Parathyroid adenoma (tissue), 2 donors: ENCODE measurements at regions not wholly inside any gene's neighbourhood (a gene's known extent, or its start where the extent isn't known, plus 50 kb on each side); places are given as distances from the start of the nearest gene placed in this dataset.
"Not testable (repeated sequence)": the region's sequence is repeated elsewhere in the genome, so short reads cannot be mapped to it uniquely, and the experiment has no call there.

Experiments used
- H2AFZ ChIP-seq: fragments of 300-600 bp; sonication (generic); one replicate; pipeline ENCODE4 v1.7.0; 2017; ENCODE audit warnings: antibody characterized with exemption, mild to moderate bottlenecking
- H3K27ac ChIP-seq: fragments of 300-600 bp; sonication (generic); one replicate; pipeline ENCODE4 v1.7.0; 2017
- H3K27me3 ChIP-seq: fragments of 300-600 bp; sonication (generic); one replicate; pipeline ENCODE4 v1.7.0; 2017; ENCODE audit warnings: low read length; ENCODE audit not compliant: control insufficient read depth, insufficient read depth
- H3K36me3 ChIP-seq: fragments of 300-600 bp; sonication (generic); one replicate; pipeline ENCODE4 v1.7.0; 2017; ENCODE audit warnings: low read length; ENCODE audit not compliant: control insufficient read depth, insufficient read depth
- H3K4me1 ChIP-seq: fragments of 300-600 bp; sonication (generic); one replicate; pipeline ENCODE4 v1.7.0; 2017; ENCODE audit warnings: control low read depth
- H3K4me2 ChIP-seq: fragments of 300-600 bp; sonication (generic); one replicate; pipeline ENCODE4 v1.7.0; 2017; ENCODE audit warnings: low read length
- H3K4me3 ChIP-seq: fragments of 300-600 bp; sonication (generic); one replicate; pipeline ENCODE4 v1.7.0; 2017; ENCODE audit warnings: low read depth, low read length
- H3K79me2 ChIP-seq: fragments of 300-600 bp; sonication (generic); one replicate; pipeline ENCODE4 v1.7.0; 2017; ENCODE audit warnings: control low read depth
- H3K9ac ChIP-seq: fragments of 300-600 bp; sonication (generic); one replicate; pipeline ENCODE4 v1.7.0; 2017; ENCODE audit warnings: mild to moderate bottlenecking
- H3K9me3 ChIP-seq: fragments of 300-600 bp; sonication (generic); one replicate; pipeline ENCODE4 v1.7.0; 2017; ENCODE audit warnings: low read length; ENCODE audit not compliant: control insufficient read depth
- CTCF ChIP-seq: fragments of 300-600 bp; sonication (generic); IDR thresholded peaks from one replicate; pipeline ENCODE4 v1.7.0; 2017; ENCODE audit warnings: antibody characterized with exemption, mild to moderate bottlenecking
- donor health status: primary hyperparathyroidism.

GRCh38 chr10:7038416-7038815, 372.4 kb downstream of the SFMBT2 start:
- H3K36me3 ChIP-seq, result no peaks in the 10 kb centered on the region
- H3K4me2 ChIP-seq, result no peak overlapping the region
- H3K27ac ChIP-seq, result no peak overlapping the region
- no peaks in the 10 kb centered on the region for H3K9me3 ChIP-seq
- H3K4me3 ChIP-seq, result no peak overlapping the region
- no peaks in the 10 kb centered on the region for H3K27me3 ChIP-seq
- H3K79me2 ChIP-seq, result no peaks in the 10 kb centered on the region
- no peak overlapping the region for H2AFZ ChIP-seq
- TF ChIP-seq CTCF, result no peak
- no peaks in the 10 kb centered on the region for H3K4me1 ChIP-seq
- H3K9ac ChIP-seq, result no peak overlapping the region

- not testable (repeated sequence) for H2AFZ ChIP-seq, H3K79me2 ChIP-seq, H3K4me2 ChIP-seq, H3K4me1 ChIP-seq, H3K9me3 ChIP-seq, H3K36me3 ChIP-seq, H3K27ac ChIP-seq, H3K9ac ChIP-seq, H3K4me3 ChIP-seq, H3K27me3 ChIP-seq
Observed at GRCh38 chr10:7037434-7037833, 373.4 kb downstream of the SFMBT2 start.

- no peaks in the 10 kb centered on the region for H3K79me2 ChIP-seq
- H3K9me3 ChIP-seq, result no peaks in the 10 kb centered on the region
- H3K4me1 ChIP-seq, result no peaks in the 10 kb centered on the region
- H2AFZ ChIP-seq, result no peak overlapping the region
- no peak overlapping the region for H3K4me3 ChIP-seq
- no peak overlapping the region for H3K27ac ChIP-seq
- H3K4me2 ChIP-seq, result no peak overlapping the region
- no peak for TF ChIP-seq CTCF
- no peak overlapping the region for H3K9ac ChIP-seq
- no peaks in the 10 kb centered on the region for H3K27me3 ChIP-seq
- no peaks in the 10 kb centered on the region for H3K36me3 ChIP-seq
Observed at GRCh38 chr10:7036951-7037350, 373.9 kb downstream of the SFMBT2 start.

- Histone ChIP-seq H3K27ac (no peak overlapping the region), H3K79me2 (no peaks in the 10 kb centered on the region), H3K4me1 (no peaks in the 10 kb centered on the region), H3K27me3 (no peaks in the 10 kb centered on the region), H3K9ac (no peak overlapping the region), H2AFZ (no peak overlapping the region), H3K4me2 (no peak overlapping the region), H3K4me3 (no peak overlapping the region), H3K9me3 (no peaks in the 10 kb centered on the region), H3K36me3 (no peaks in the 10 kb centered on the region)
- TF ChIP-seq CTCF, result no peak
Observed at GRCh38 chr10:7035126-7035761, 375.6 kb downstream of the SFMBT2 start.

- H3K9me3 ChIP-seq, result no peaks in the 10 kb centered on the region
- H3K79me2 ChIP-seq, result no peaks in the 10 kb centered on the region
- no peak overlapping the region for H3K4me2 ChIP-seq
- H3K4me3 ChIP-seq, result no peak overlapping the region
- H2AFZ ChIP-seq, result no peak overlapping the region
- H3K27me3 ChIP-seq, result no peaks in the 10 kb centered on the region
- no peak for TF ChIP-seq CTCF
- H3K27ac ChIP-seq, result no peak overlapping the region
- H3K36me3 ChIP-seq, result no peaks in the 10 kb centered on the region
- H3K4me1 ChIP-seq, result no peaks in the 10 kb centered on the region
- H3K9ac ChIP-seq, result no peak overlapping the region
Observed at GRCh38 chr10:7033031-7033430, 377.8 kb downstream of the SFMBT2 start.
